HCT116 (cell line): ENCODE measurements at regions not wholly inside any gene's neighbourhood (a gene's known extent, or its start where the extent isn't known, plus 50 kb on each side); places are given as distances from the start of the nearest gene placed in this dataset.

Experiments used
- ATAC-seq: fragments of 200-7000 bp; cut with Tn5 transposase; 2 replicates; pipeline ENCODE4 v1.9.1; 2020; ENCODE audit warnings: mild to moderate bottlenecking, moderate library complexity
- BruUV-seq: library from RNA; stranded (reverse); fragments of 400-500 nt; replicated peaks from 2 replicates; lab custom pipeline; 2021; lab: Mats Ljungman, UMichigan
- CTCF ChIA-PET: fragments of 300-600 bp; sonication (Branson Sonifier 250); formaldehyde crosslinking; loops from one replicate; lab custom pipeline; 2021; ENCODE audit warnings: antibody characterized with exemption; lab: Charles Lee
- POLR2A ChIA-PET: fragments of 300-600, 350-600 bp; sonication (Branson Sonifier 250); formaldehyde crosslinking; loops from one replicate; lab custom pipeline; 2021; ENCODE audit warnings: antibody characterized with exemption; lab: Charles Lee
- RAD21 ChIA-PET, 2 experiments: fragments of 300-600 bp; sonication (Branson Sonifier 250); formaldehyde crosslinking; loops; one replicate each; lab custom pipeline; 2023; ENCODE audit warnings: low total read pairs in 2 of 2; ENCODE audit not compliant: uncharacterized antibody in 2 of 2, unreplicated experiment in 2 of 2, low non-redundant PET in 1 of 2; lab: Charles Lee
- DNase-seq: peaks from one replicate; pipeline ENCODE4 v3.0.0-alpha.2; 2010; ENCODE audit warnings: low read depth, low spot score
- H2AFZ ChIP-seq: fragments of 200-600 bp; shearing (Covaris generic), sonication (generic); 2 replicates; pipeline ENCODE4 v1.6.1; 2017; ENCODE audit warnings: low read depth, mixed run types, mixed read lengths, antibody characterized with exemption, low read length; ENCODE audit not compliant: poor library complexity, severe bottlenecking
- H3K27ac ChIP-seq: 2 replicates; pipeline ENCODE4 v1.5.1; 2012; ENCODE audit warnings: low read depth, low read length
- H3K27me3 ChIP-seq: fragments of 200-600 bp; sonication (generic); 2 replicates; pipeline ENCODE4 v1.6.1; 2016; ENCODE audit warnings: mixed run types, low read length, mixed read lengths; ENCODE audit not compliant: insufficient read depth
- H3K36me3 ChIP-seq, 2 experiments: fragments of 200-500 bp in 1 of 2; fragments of 200-600 bp in 1 of 2; sonication (Bioruptor generic) in 1 of 2; sonication (generic) in 1 of 2; 2 replicates each; pipeline versions ENCODE4 v1.5.1 to v1.6.1; 2014 to 2016; ENCODE audit warnings: low read length in 2 of 2, inconsistent platforms in 1 of 2, mixed read lengths in 1 of 2, mixed run types in 1 of 2; ENCODE audit not compliant: insufficient read depth in 2 of 2, control insufficient read depth in 1 of 2
- H3K4me1 ChIP-seq, 2 experiments: fragments of 200-600 bp in 1 of 2; sonication (generic) in 1 of 2; 2 replicates each; pipeline versions ENCODE4 v1.5.1 to v1.6.1; 2012 to 2017; ENCODE audit warnings: low read length in 2 of 2, inconsistent platforms in 1 of 2, mild to moderate bottlenecking in 1 of 2, mixed read lengths in 1 of 2, mixed run types in 1 of 2, moderate library complexity in 1 of 2; ENCODE audit not compliant: insufficient read depth in 2 of 2, control insufficient read depth in 1 of 2
- H3K4me2 ChIP-seq: fragments of 200-600 bp; sonication (generic); 2 replicates; pipeline ENCODE4 v1.6.1; 2017; ENCODE audit warnings: mixed run types, low read length, mixed read lengths
- H3K4me3 ChIP-seq, 2 experiments: fragments of 200-600 bp in 1 of 2; sonication (generic) in 1 of 2; replicated peaks in 1 of 2; 2 replicates each; pipeline ENCODE4 v1.5.1; 2011 to 2016; ENCODE audit warnings: low read length in 2 of 2, control low read depth in 1 of 2, low read depth in 1 of 2, mild to moderate bottlenecking in 1 of 2, mixed read lengths in 1 of 2, mixed run types in 1 of 2
- H3K79me2 ChIP-seq: fragments of 200-600 bp; sonication (generic); 2 replicates; pipeline ENCODE4 v1.6.1; 2017; ENCODE audit warnings: mild to moderate bottlenecking, mixed run types, low read length, moderate library complexity, mixed read lengths; ENCODE audit not compliant: insufficient read depth
- H3K9ac ChIP-seq: fragments of 200-600 bp; sonication (generic); 2 replicates; pipeline ENCODE4 v1.6.1; 2016; ENCODE audit warnings: low read length, mixed read lengths
- H3K9me2 ChIP-seq: fragments of 200-600 bp; sonication (generic), shearing (Covaris generic); 2 replicates; pipeline ENCODE4 v1.6.1; 2017; ENCODE audit warnings: mixed run types, mild to moderate bottlenecking, moderate library complexity; ENCODE audit not compliant: insufficient read depth
- H3K9me3 ChIP-seq, 2 experiments: fragments of 200-500 bp in 1 of 2; fragments of 200-600 bp in 1 of 2; sonication (Bioruptor generic) in 1 of 2; sonication (generic) in 1 of 2; 2 replicates each; pipeline ENCODE4 v1.6.1; 2014 to 2017; ENCODE audit warnings: low read length in 2 of 2, mixed read lengths in 2 of 2, inconsistent platforms in 1 of 2, low read depth in 1 of 2, mild to moderate bottlenecking in 1 of 2, mixed run types in 1 of 2, moderate library complexity in 1 of 2; ENCODE audit not compliant: control insufficient read depth in 1 of 2, insufficient read depth in 1 of 2
- H4K20me1 ChIP-seq: fragments of 200-600 bp; sonication (generic), shearing (Covaris generic); 2 replicates; pipeline ENCODE4 v1.6.1; 2017; ENCODE audit warnings: mixed run types, mild to moderate bottlenecking, moderate library complexity; ENCODE audit not compliant: insufficient read depth
- CBX3 ChIP-seq: IDR thresholded peaks from 2 replicates; pipeline ENCODE4 v1.6.1; 2012; ENCODE audit warnings: low read depth
- CEBPB ChIP-seq: IDR thresholded peaks from 2 replicates; pipeline ENCODE4 v1.6.1; 2012; ENCODE audit warnings: low read depth
- EZH2 ChIP-seq: fragments of 200-600 bp; sonication (generic); IDR thresholded peaks from 2 replicates; pipeline ENCODE4 v1.6.1; 2017; ENCODE audit warnings: antibody characterized with exemption, mixed run types
- FOSL1 ChIP-seq: IDR thresholded peaks from 2 replicates; pipeline ENCODE4 v1.6.1; 2012; ENCODE audit warnings: low read depth
- POLR2A ChIP-seq: IDR thresholded peaks from 2 replicates; pipeline ENCODE4 v1.7.0; 2011; ENCODE audit warnings: borderline replicate concordance; ENCODE audit not compliant: insufficient read depth, insufficient read length; ENCODE audit errors: extremely low read depth
- REST ChIP-seq: IDR thresholded peaks from 2 replicates; pipeline ENCODE4 v1.6.1; 2012; ENCODE audit warnings: low read depth
- SRF ChIP-seq: IDR thresholded peaks from 2 replicates; pipeline ENCODE4 v1.6.1; 2012; ENCODE audit warnings: low read depth
- TCF7L2 ChIP-seq: IDR thresholded peaks from 2 replicates; pipeline ENCODE4 v1.7.0; 2011; ENCODE audit warnings: borderline replicate concordance, inconsistent platforms; ENCODE audit not compliant: insufficient read depth, insufficient read length; ENCODE audit errors: extremely low read depth
- YY1 ChIP-seq: IDR thresholded peaks from 2 replicates; pipeline ENCODE4 v1.6.1; 2011; ENCODE audit warnings: low read length, low read depth, moderate library complexity, mild to moderate bottlenecking; ENCODE audit not compliant: insufficient replicate concordance; ENCODE audit errors: extremely low read depth
- ZFX ChIP-seq: fragments of 450-650 bp; IDR thresholded peaks from 2 replicates; pipeline ENCODE4 v1.6.1; 2017
- intact Hi-C: fragments of 100-400 bp; cut with micrococcal nuclease; formaldehyde crosslinking; loops from 2 replicates; pipeline ENCODE4 v1.10.0; 2022

GRCh38 chr10:33966946-33967345 lies 632.5 kb upstream of the NRP1 start:
- Histone ChIP-seq H3K4me1 (no peaks in the 10 kb centered on the region), H3K36me3 (no peaks in the 10 kb centered on the region), H3K27me3 (no peaks in the 10 kb centered on the region), H3K9me2 (no peaks in the 10 kb centered on the region), H3K4me2 (no peak overlapping the region), H2AFZ (no peak overlapping the region), H3K9me3 (no peaks in the 10 kb centered on the region), H3K9ac (no peak overlapping the region), H3K4me3 (no peak overlapping the region), H3K27ac (no peak overlapping the region), H3K79me2 (no peaks in the 10 kb centered on the region), H4K20me1 (no peaks in the 10 kb centered on the region)
- RAD21 ChIA-PET = no interaction called here
- POLR2A ChIA-PET = no interaction called here
- CTCF ChIA-PET = no interaction called here
- no TSS peak for BruUV-seq
- DNase-seq = no peak
- intact Hi-C loops = no loop called here
- ATAC-seq = no peak
- TF ChIP-seq REST (no peak), EZH2 (no peak), TCF7L2 (no peak), POLR2A (no peak), ZFX (no peak), YY1 (no peak), SRF (no peak), FOSL1 (no peak), CBX3 (no peak), CEBPB (no peak)
